ENCODE measurements at regions not wholly inside any gene's neighbourhood (a gene's known extent, or its start where the extent isn't known, plus 50 kb on each side); places are given as distances from the start of the nearest gene placed in this dataset.
"Not testable (repeated sequence)": the region's sequence is repeated elsewhere in the genome, so short reads cannot be mapped to it uniquely, and the experiment has no call there.

DNA sequence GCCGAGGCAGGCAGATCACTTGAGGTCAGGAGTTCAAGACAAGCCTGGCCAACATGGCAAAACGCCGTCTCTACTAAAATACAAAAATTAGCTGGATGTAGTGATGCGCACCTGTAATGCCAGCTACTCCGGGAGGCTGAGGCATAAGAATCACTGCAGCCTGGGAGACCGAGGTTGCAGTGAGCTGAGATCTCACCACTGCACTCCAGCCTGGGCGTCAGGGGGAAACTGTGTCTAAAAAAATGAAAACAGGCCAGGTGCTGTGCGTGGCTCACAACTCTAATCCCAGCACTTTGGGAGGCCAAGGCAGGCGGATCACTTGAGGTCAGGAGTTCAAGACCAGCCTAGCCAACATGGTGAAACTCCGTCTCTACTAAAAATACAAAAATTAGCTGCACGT, 69.9 kb downstream of the C9orf50 start:
- H3K14ac ChIP-seq (replicated peaks; ENCODE audit: low read depth, low read length); H2AK9ac ChIP-seq (replicated peaks; ENCODE audit: low read depth, low read length, poor library complexity); dilution Hi-C loops (cut with HindIII; ENCODE audit: low sequenced_read_pairs, unreplicated experiment); H3K9me3 ChIP-seq (ENCODE audit: control insufficient read depth, insufficient read depth, low read length); ATAC-seq (ENCODE audit: low read depth); H3K18ac ChIP-seq (ENCODE audit: low read depth, low read length); H3K79me1 ChIP-seq (ENCODE audit: low read depth in 1 of 2, low read length in 2 of 2); H3K36me3 ChIP-seq (ENCODE audit: control insufficient read depth, insufficient read depth, low read length); H2BK5ac ChIP-seq (ENCODE audit: low read depth, low read length, poor library complexity, severe bottlenecking); H4K5ac ChIP-seq (ENCODE audit: low read depth, low read length); BruUV-seq (replicated peaks); CTCF ChIA-PET; DNase-seq; H2AK5ac ChIP-seq (ENCODE audit: low read depth, low read length); POLR2A ChIA-PET (ENCODE audit: unreplicated experiment); H3K9ac ChIP-seq (ENCODE audit: low read depth, low read length); H3K4me3 ChIP-seq (ENCODE audit: insufficient read depth, low read depth, low read length); H3K4me2 ChIP-seq (ENCODE audit: low read depth, low read length); H3K23ac ChIP-seq (ENCODE audit: low read depth, low read length); in situ Hi-C loops (cut with MboI; ENCODE audit: low sequenced_read_pairs); H3K27ac ChIP-seq (ENCODE audit: insufficient read depth, low read length); H4K20me1 ChIP-seq (ENCODE audit: insufficient read depth, low read length); H3K9me1 ChIP-seq (ENCODE audit: insufficient read depth, low read length); H2BK20ac ChIP-seq (ENCODE audit: low read depth, low read length); H3K27me3 ChIP-seq (ENCODE audit: control insufficient read depth, insufficient read depth, low read length); H2BK15ac ChIP-seq (ENCODE audit: low read depth, low read length); H2BK120ac ChIP-seq (ENCODE audit: low read depth, low read length); H4K91ac ChIP-seq (ENCODE audit: insufficient read depth, low read depth, low read length); H2AFZ ChIP-seq (replicated peaks; ENCODE audit: low read length, poor library complexity): not testable (repeated sequence)
- Histone ChIP-seq H4K8ac (ENCODE audit: low read depth in 2 of 2, low read length in 2 of 2) (peak overlapping the region; percentile 90 to 95; a peak in 3 of 4 replicates), H3K4ac (ENCODE audit: low read depth, low read length) (peak overlapping the region; percentile 99; the same call in 1 of the 2 replicates), H3K4me1 (ENCODE audit: control insufficient read depth, insufficient read depth, low read length) (peaks cover 17% of the 10 kb centered on the region), H3K56ac (ENCODE audit: extremely low read depth, insufficient read depth, low read length) (0 out of 2 replicates have a peak overlapping the region, but pooled peaks have one; percentile 79)
- WGBS, 2 experiments (ENCODE audit: extremely low coverage in 2 of 2, insufficient read length in 1 of 2), result 94% methylated on average over 6 of the region's 11 CpGs; no CpG with 5 or more reads in 1 of the 2 experiments
- intact Hi-C loops (cut with micrococcal nuclease), result loop anchor here (5.0 kb wide), 1 partner anchor 379 kb away; no protein-coding TSS in a partner anchor
